ENCODE measurements at regions not wholly inside any gene's neighbourhood (a gene's known extent, or its start where the extent isn't known, plus 50 kb on each side); places are given as distances from the start of the nearest gene placed in this dataset.

DNA sequence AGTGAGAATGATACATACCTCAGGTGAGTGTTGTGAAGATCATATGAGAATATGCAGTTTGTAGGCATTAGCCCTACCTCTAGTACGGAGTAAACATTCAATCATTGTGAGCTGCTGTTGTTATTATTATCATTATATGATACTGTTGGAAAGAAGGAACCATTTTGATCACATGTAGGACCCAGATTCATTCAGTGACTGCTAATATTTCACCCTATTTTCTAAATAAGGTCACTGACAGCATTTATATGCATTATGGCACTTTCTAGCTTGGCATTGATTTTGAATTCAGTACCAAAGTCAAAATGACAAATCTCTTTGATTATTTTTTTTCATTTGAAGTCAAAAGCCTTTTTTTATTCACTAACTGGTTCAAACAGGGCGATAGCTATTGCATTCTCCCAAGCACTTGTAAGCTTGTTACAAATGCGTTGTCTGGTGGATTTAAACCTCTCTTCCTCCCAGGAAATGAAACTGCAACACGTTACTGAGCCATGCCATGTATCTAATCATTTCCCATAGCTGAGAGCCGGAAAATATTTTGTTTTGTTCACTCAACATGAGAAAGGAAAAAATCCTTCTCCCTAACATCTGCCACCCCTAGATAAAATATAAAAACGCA lies 320.8 kb upstream of the SGCD start:
- Mint-ChIP-seq H3K4me3 (no peak overlapping the region), H3K36me3 (ENCODE audit: low read depth) (no peaks in the 10 kb centered on the region), H3K27me3 (peaks cover 5% of the 10 kb centered on the region), H3K9me3 (no peaks in the 10 kb centered on the region), H3K27ac (no peak overlapping the region), H3K4me1 (ENCODE audit: low read depth) (no peaks in the 10 kb centered on the region)
- DNase-seq, result no peak

DNA sequence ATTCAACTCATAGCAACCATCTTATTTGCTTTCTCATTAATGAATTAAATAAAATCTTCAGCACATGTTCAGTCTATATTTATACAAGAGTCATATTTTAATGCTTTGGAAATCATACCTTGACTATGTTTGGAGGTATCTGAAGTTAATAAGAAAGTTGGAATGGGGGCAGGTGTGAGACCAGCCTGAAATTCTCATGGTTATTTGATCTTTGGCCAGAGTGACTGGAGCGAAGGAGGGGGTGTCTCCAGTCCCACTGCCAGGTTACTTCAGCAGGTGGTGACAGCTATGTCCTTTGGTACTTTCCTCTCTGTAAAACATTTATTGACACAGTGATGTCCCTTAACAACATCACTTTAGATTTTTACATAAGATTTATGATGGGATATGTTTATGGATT lies 318.1 kb upstream of the SGCD start:
- no peak for DNase-seq
- no peak overlapping the region for H3K27ac Mint-ChIP-seq
- no peaks in the 10 kb centered on the region for H3K9me3 Mint-ChIP-seq
- H3K4me1 Mint-ChIP-seq (ENCODE audit: low read depth), result no peaks in the 10 kb centered on the region
- H3K4me3 Mint-ChIP-seq, result no peak overlapping the region
- H3K36me3 Mint-ChIP-seq (ENCODE audit: low read depth), result no peaks in the 10 kb centered on the region
- peaks cover 5% of the 10 kb centered on the region for H3K27me3 Mint-ChIP-seq

GRCh38 chr5:156009583-156009982 lies 317.4 kb upstream of the SGCD start:
- Mint-ChIP-seq H3K4me1 (ENCODE audit: low read depth) (no peaks in the 10 kb centered on the region), H3K36me3 (ENCODE audit: low read depth) (no peaks in the 10 kb centered on the region), H3K4me3 (no peak overlapping the region), H3K27ac (no peak overlapping the region), H3K9me3 (no peaks in the 10 kb centered on the region), H3K27me3 (peaks cover 7% of the 10 kb centered on the region)
- DNase-seq, result no peak

DNA sequence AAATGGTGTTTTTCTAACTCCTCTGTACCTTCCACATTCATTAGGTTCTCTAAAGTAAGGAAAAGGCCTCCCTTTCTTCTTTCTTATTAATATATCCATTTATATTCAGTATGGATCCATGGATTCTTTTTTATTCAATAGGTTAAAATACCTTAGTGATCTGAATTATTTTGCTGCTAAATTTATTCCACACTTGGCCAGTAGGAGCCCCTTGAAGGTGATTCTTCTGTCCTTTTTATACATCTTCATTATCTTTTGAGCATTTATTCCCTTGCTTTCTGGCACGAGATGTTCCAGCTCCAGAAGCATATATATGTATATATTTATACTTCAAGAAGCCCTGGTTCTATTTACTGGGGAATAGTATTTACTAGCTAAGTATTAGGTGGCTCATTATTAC lies 311.8 kb upstream of the SGCD start:
- no peaks in the 10 kb centered on the region for H3K4me1 Mint-ChIP-seq (ENCODE audit: low read depth)
- no peak overlapping the region for H3K27ac Mint-ChIP-seq
- H3K27me3 Mint-ChIP-seq, result peaks cover 10% of the 10 kb centered on the region
- no peaks in the 10 kb centered on the region for H3K9me3 Mint-ChIP-seq
- H3K4me3 Mint-ChIP-seq, result no peak overlapping the region
- no peaks in the 10 kb centered on the region for H3K36me3 Mint-ChIP-seq (ENCODE audit: low read depth)
- DNase-seq, result no peak

DNA sequence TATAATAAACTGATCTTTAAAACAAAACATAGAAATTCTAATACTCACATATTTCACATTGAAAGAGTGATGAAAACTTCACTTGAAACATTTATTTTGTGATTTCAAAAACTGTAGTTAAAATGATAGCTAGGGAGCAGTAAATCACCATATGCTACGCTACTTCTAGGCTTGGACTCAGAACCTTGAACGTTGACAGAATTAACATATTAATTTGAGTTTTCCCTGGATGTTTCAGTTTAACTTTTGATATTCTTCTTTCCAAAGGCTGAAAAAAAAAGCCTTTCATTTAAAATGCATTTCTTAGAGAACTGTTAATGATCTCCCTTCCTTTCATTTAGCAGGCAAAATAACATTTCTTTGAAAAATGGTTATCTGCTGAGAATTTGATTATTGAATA lies 307.8 kb upstream of the SGCD start:
- no peak for DNase-seq
- Mint-ChIP-seq H3K36me3 (ENCODE audit: low read depth) (no peaks in the 10 kb centered on the region), H3K9me3 (no peaks in the 10 kb centered on the region), H3K27ac (no peak overlapping the region), H3K27me3 (peaks cover 17% of the 10 kb centered on the region), H3K4me3 (no peak overlapping the region), H3K4me1 (ENCODE audit: low read depth) (no peaks in the 10 kb centered on the region)

DNA sequence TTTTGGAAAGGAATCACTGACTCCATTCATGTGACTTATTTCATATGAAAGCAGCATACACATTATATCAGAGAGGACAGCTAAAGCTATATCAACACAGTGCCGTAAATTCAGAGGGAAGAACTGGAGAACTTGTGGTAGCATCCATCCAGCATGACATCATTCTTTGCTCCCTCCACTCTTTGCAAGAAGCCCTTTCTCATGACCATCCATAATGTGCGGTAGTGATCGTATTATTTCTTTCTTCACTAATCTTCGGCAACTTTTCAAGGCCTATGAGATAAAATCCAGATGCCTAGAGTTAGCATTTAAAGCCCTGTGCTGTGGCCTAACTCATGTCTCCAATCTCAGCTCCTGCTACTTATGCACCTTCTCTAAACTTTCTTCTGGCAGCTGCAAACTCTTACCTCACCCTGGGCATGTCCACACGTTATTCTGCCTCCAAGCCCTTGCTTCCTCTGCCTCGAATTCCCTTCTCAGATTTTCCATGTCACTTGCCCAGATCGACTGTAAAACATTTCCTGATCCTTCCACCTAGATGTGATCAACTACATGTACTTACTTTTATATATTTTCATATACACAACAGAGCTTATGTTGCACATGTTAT lies 307.3 kb upstream of the SGCD start:
- Mint-ChIP-seq H3K27me3 (peaks cover 17% of the 10 kb centered on the region), H3K4me3 (no peak overlapping the region), H3K9me3 (no peaks in the 10 kb centered on the region), H3K36me3 (ENCODE audit: low read depth) (no peaks in the 10 kb centered on the region), H3K27ac (no peak overlapping the region), H3K4me1 (ENCODE audit: low read depth) (no peaks in the 10 kb centered on the region)
- no peak for DNase-seq

GRCh38 chr5:156020647-156021046 lies 306.3 kb upstream of the SGCD start:
- Mint-ChIP-seq H3K9me3 (no peaks in the 10 kb centered on the region), H3K4me1 (ENCODE audit: low read depth) (no peaks in the 10 kb centered on the region), H3K36me3 (ENCODE audit: low read depth) (no peaks in the 10 kb centered on the region), H3K4me3 (no peak overlapping the region), H3K27me3 (peaks cover 16% of the 10 kb centered on the region), H3K27ac (no peak overlapping the region)
- DNase-seq, result no peak

- peaks cover 23% of the 10 kb centered on the region for H3K27me3 Mint-ChIP-seq
- H3K4me3 Mint-ChIP-seq, result no peak overlapping the region
- no peak overlapping the region for H3K27ac Mint-ChIP-seq
- no peaks in the 10 kb centered on the region for H3K9me3 Mint-ChIP-seq
- H3K4me1 Mint-ChIP-seq (ENCODE audit: low read depth), result no peaks in the 10 kb centered on the region
- DNase-seq, result no peak
- no peaks in the 10 kb centered on the region for H3K36me3 Mint-ChIP-seq (ENCODE audit: low read depth)
Measured at GRCh38 chr5:156021866-156022265, 305.1 kb upstream of the SGCD start.

DNA sequence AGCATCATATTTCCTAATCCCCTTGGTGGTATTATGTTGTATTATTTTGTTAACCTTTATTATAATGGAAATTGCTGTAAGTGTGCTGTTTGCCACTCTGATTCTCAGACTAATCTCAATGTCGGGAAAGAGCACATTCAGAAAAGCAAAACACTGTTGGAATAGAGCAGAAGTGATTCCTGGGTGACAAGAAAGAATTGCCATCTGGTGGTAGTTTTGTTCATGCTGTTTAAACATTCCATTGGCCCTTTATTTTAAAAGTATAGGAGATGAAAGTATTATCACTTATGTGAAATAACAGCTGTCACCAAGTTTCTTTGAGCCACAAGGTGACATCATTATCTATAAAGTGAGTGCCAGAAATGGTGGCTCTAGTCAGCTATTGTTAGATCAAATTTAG lies 301.3 kb upstream of the SGCD start:
- DNase-seq, result no peak
- Mint-ChIP-seq H3K27me3 (peaks cover 17% of the 10 kb centered on the region), H3K4me1 (ENCODE audit: low read depth) (no peaks in the 10 kb centered on the region), H3K36me3 (ENCODE audit: low read depth) (no peaks in the 10 kb centered on the region), H3K9me3 (no peaks in the 10 kb centered on the region), H3K4me3 (no peak overlapping the region), H3K27ac (no peak overlapping the region)

- Mint-ChIP-seq H3K4me3 (no peak overlapping the region), H3K4me1 (ENCODE audit: low read depth) (no peaks in the 10 kb centered on the region), H3K27ac (no peak overlapping the region), H3K27me3 (peaks cover 4% of the 10 kb centered on the region), H3K36me3 (ENCODE audit: low read depth) (no peaks in the 10 kb centered on the region), H3K9me3 (no peaks in the 10 kb centered on the region)
- no peak for DNase-seq
Measured at GRCh38 chr5:156031181-156031580, 295.8 kb upstream of the SGCD start.

DNA sequence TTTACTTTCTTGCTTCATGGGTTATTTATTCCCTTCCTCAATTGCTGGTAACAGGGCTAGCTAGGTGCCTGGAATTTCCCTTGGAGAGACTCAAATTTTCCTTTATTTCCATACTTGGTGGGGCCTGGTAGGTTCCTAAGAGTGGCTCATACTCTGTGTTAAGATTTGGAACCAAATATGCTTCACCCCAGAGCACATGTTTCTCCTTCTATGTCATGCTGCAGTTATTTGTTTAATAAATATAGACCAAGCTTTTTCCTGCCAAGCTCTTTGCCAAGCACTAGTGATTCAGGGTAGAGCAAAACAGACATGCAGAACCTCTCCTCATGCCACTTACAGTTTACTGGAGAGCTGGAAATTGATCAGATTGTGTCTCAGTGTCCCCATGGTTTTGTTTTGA lies 290.3 kb upstream of the SGCD start:
- Mint-ChIP-seq H3K9me3 (no peaks in the 10 kb centered on the region), H3K4me3 (no peak overlapping the region), H3K36me3 (ENCODE audit: low read depth) (no peaks in the 10 kb centered on the region), H3K27me3 (no peaks in the 10 kb centered on the region), H3K4me1 (ENCODE audit: low read depth) (no peaks in the 10 kb centered on the region), H3K27ac (no peak overlapping the region)
- DNase-seq, result no peak

GRCh38 chr5:156037151-156037909 lies 289.6 kb upstream of the SGCD start:
- H3K4me3 Mint-ChIP-seq, result no peak overlapping the region
- no peaks in the 10 kb centered on the region for H3K27me3 Mint-ChIP-seq
- no peak for DNase-seq
- no peaks in the 10 kb centered on the region for H3K4me1 Mint-ChIP-seq (ENCODE audit: low read depth)
- no peaks in the 10 kb centered on the region for H3K36me3 Mint-ChIP-seq (ENCODE audit: low read depth)
- H3K27ac Mint-ChIP-seq, result no peak overlapping the region
- no peaks in the 10 kb centered on the region for H3K9me3 Mint-ChIP-seq

DNA sequence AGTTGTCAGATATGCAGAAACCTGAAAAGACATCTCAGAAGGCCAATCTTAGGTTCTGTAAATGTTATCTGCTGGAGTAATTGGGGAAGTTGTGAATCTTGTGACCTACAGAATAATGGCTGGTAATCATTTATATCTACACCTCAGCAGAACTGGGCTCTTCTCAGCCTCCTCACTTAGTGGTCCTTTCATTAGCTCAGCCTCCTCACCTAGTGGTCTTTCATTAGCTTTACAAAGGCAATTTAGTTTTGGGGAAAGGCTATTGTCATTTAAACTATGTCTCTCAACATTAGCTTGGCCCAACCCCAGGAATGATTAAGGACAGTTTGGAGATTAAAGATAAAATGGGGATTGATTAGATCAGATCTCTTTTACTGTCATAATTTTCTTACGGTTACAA lies 284.2 kb upstream of the SGCD start:
- no peak for DNase-seq
- H3K9me3 Mint-ChIP-seq, result no peaks in the 10 kb centered on the region
- H3K4me3 Mint-ChIP-seq, result no peak overlapping the region
- no peaks in the 10 kb centered on the region for H3K36me3 Mint-ChIP-seq (ENCODE audit: low read depth)
- no peaks in the 10 kb centered on the region for H3K4me1 Mint-ChIP-seq (ENCODE audit: low read depth)
- no peak overlapping the region for H3K27ac Mint-ChIP-seq
- H3K27me3 Mint-ChIP-seq, result no peaks in the 10 kb centered on the region

GRCh38 chr5:156043351-156043750 lies 283.6 kb upstream of the SGCD start:
- Mint-ChIP-seq H3K27ac (no peak overlapping the region), H3K4me3 (no peak overlapping the region), H3K9me3 (no peaks in the 10 kb centered on the region), H3K36me3 (ENCODE audit: low read depth) (no peaks in the 10 kb centered on the region), H3K27me3 (no peaks in the 10 kb centered on the region), H3K4me1 (ENCODE audit: low read depth) (no peaks in the 10 kb centered on the region)
- DNase-seq, result no peak

DNA sequence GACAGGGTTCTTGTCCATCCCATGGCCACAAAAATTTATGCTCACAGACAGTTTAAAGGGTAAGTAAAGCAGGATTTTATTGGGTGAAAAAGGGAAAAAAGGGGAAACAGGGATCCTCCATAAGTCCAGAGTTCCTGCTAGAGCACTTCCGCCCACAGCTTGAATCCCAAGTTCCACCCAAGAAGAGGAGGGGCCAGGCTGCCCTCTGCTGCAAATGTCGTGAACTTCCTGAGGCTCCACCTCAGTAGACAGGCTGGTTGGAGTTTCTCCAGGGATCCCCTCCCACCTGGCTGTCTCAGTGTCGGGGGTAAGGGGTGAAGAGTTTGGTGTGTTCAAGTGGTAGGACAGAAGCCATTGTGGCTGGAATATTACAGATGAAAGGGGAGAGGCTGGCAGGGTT lies 275.0 kb upstream of the SGCD start:
- no peak for DNase-seq
- Mint-ChIP-seq H3K9me3 (no peaks in the 10 kb centered on the region), H3K4me1 (ENCODE audit: low read depth) (no peaks in the 10 kb centered on the region), H3K36me3 (ENCODE audit: low read depth) (no peaks in the 10 kb centered on the region), H3K27me3 (no peaks in the 10 kb centered on the region), H3K4me3 (no peak overlapping the region), H3K27ac (no peak overlapping the region)
